ENCODE measurements at regions not wholly inside any gene's neighbourhood (a gene's known extent, or its start where the extent isn't known, plus 50 kb on each side); places are given as distances from the start of the nearest gene placed in this dataset.
"Not testable (repeated sequence)": the region's sequence is repeated elsewhere in the genome, so short reads cannot be mapped to it uniquely, and the experiment has no call there.

GRCh38 chr7:146057958-146058357, 58.6 kb upstream of the CNTNAP2 start:
- H3K27ac Mint-ChIP-seq (ENCODE audit: unreplicated experiment), result no peak overlapping the region

GRCh38 chr7:146054909-146055308, 61.7 kb upstream of the CNTNAP2 start:
- no peak overlapping the region for H3K27ac Mint-ChIP-seq (ENCODE audit: unreplicated experiment)
- peaks cover 2% of the 10 kb centered on the region for H3K27me3 Mint-ChIP-seq (ENCODE audit: unreplicated experiment)
- no peak for TF ChIP-seq CTCF (IDR thresholded peaks at IDR 0.05; ENCODE audit: unreplicated experiment)
- DNase-seq (ENCODE audit: low spot score), result no peak
- H3K4me1 Mint-ChIP-seq (ENCODE audit: unreplicated experiment), result no peaks in the 10 kb centered on the region
- peaks cover 30% of the 10 kb centered on the region for H3K9me3 Mint-ChIP-seq (ENCODE audit: unreplicated experiment)
- peaks cover 14% of the 10 kb centered on the region for H3K36me3 Mint-ChIP-seq (ENCODE audit: low read depth, unreplicated experiment)
- no peak overlapping the region for H3K4me3 Mint-ChIP-seq (ENCODE audit: unreplicated experiment)

More at GRCh38 chr7:146057958-146058357, 58.6 kb upstream of the CNTNAP2 start:
- peaks cover 30% of the 10 kb centered on the region for H3K9me3 Mint-ChIP-seq (ENCODE audit: unreplicated experiment)
- no peak for DNase-seq (ENCODE audit: low spot score)
- peaks cover 2% of the 10 kb centered on the region for H3K27me3 Mint-ChIP-seq (ENCODE audit: unreplicated experiment)
- no peaks in the 10 kb centered on the region for H3K4me1 Mint-ChIP-seq (ENCODE audit: unreplicated experiment)
- no peak for TF ChIP-seq CTCF (IDR thresholded peaks at IDR 0.05; ENCODE audit: unreplicated experiment)
- peaks cover 14% of the 10 kb centered on the region for H3K36me3 Mint-ChIP-seq (ENCODE audit: low read depth, unreplicated experiment)
- H3K4me3 Mint-ChIP-seq (ENCODE audit: unreplicated experiment), result no peak overlapping the region

GRCh38 chr7:146053492-146053891, 63.1 kb upstream of the CNTNAP2 start:
- no peak for TF ChIP-seq CTCF (IDR thresholded peaks at IDR 0.05; ENCODE audit: unreplicated experiment)
- Mint-ChIP-seq H3K4me1 (ENCODE audit: unreplicated experiment) (no peaks in the 10 kb centered on the region), H3K27ac (ENCODE audit: unreplicated experiment) (no peak overlapping the region), H3K27me3 (ENCODE audit: unreplicated experiment) (peaks cover 2% of the 10 kb centered on the region), H3K36me3 (ENCODE audit: low read depth, unreplicated experiment) (peaks cover 10% of the 10 kb centered on the region), H3K4me3 (ENCODE audit: unreplicated experiment) (no peak overlapping the region), H3K9me3 (ENCODE audit: unreplicated experiment) (peaks cover 26% of the 10 kb centered on the region)
- no peak for DNase-seq (ENCODE audit: low spot score)

GRCh38 chr7:146043310-146043709, 73.3 kb upstream of the CNTNAP2 start:
- H3K27ac Mint-ChIP-seq (ENCODE audit: unreplicated experiment); H3K36me3 Mint-ChIP-seq (ENCODE audit: low read depth, unreplicated experiment); DNase-seq (ENCODE audit: low spot score); H3K4me3 Mint-ChIP-seq (ENCODE audit: unreplicated experiment); H3K9me3 Mint-ChIP-seq (ENCODE audit: unreplicated experiment); H3K27me3 Mint-ChIP-seq (ENCODE audit: unreplicated experiment); H3K4me1 Mint-ChIP-seq (ENCODE audit: unreplicated experiment): not testable (repeated sequence)

GRCh38 chr7:146028251-146028750, 88.3 kb upstream of the CNTNAP2 start:
- no peak for TF ChIP-seq CTCF (IDR thresholded peaks at IDR 0.05; ENCODE audit: unreplicated experiment)
- Mint-ChIP-seq H3K9me3 (ENCODE audit: unreplicated experiment) (peaks cover 15% of the 10 kb centered on the region), H3K27me3 (ENCODE audit: unreplicated experiment) (no peaks in the 10 kb centered on the region), H3K4me3 (ENCODE audit: unreplicated experiment) (no peak overlapping the region), H3K4me1 (ENCODE audit: unreplicated experiment) (no peaks in the 10 kb centered on the region), H3K27ac (ENCODE audit: unreplicated experiment) (no peak overlapping the region), H3K36me3 (ENCODE audit: low read depth, unreplicated experiment) (peaks cover 4% of the 10 kb centered on the region)
- DNase-seq (ENCODE audit: low spot score), result no peak
